OCI-LY3 (cell line): ENCODE measurements at regions not wholly inside any gene's neighbourhood (a gene's known extent, or its start where the extent isn't known, plus 50 kb on each side); places are given as distances from the start of the nearest gene placed in this dataset.

Source experiments
- EZH2phosphoT487 ChIP-seq: fragments of 200-600 bp; shearing (Covaris generic); IDR thresholded peaks from 2 replicates; pipeline ENCODE4 v1.6.1; 2018; ENCODE audit warnings: antibody characterized with exemption, mixed run types, low read depth
- TF ChIP-seq, protein P1 (sequence below): fragments of 200-600, 300-600 bp; sonication (generic); IDR thresholded peaks from 2 replicates; pipeline ENCODE4 v1.5.1; 2014; ENCODE audit warnings: antibody characterized with exemption, low read length, low read depth

DNA sequence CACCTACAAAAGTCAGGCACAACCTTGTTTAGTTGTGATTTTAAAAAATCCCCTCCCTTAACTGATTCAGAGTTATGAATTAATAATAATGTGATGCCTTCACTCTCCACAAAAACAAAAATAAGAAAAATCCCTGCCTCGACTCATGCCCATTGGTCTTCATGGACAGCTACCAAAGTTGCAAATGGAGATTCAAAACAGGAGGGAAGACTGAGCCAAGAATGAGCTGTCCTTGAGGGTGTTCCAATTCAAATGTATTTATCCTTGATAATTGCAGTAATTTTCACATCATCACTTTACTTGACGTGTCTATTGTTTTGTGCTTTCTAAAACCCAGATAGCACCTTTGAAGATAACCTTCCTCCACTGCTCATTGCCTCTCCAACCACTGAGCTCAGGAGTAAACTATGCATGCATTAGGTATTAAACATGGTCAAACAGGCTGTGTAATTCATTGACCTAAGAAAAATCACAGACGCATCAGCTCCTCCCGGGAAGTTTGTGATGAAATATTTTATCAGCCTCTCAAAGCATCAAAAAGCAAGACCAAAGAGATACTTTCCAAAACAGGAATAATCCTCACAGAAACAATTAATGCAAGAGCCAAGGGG lies 712.7 kb upstream of the IGFBP3 start:
- TF ChIP-seq, protein P1, sequence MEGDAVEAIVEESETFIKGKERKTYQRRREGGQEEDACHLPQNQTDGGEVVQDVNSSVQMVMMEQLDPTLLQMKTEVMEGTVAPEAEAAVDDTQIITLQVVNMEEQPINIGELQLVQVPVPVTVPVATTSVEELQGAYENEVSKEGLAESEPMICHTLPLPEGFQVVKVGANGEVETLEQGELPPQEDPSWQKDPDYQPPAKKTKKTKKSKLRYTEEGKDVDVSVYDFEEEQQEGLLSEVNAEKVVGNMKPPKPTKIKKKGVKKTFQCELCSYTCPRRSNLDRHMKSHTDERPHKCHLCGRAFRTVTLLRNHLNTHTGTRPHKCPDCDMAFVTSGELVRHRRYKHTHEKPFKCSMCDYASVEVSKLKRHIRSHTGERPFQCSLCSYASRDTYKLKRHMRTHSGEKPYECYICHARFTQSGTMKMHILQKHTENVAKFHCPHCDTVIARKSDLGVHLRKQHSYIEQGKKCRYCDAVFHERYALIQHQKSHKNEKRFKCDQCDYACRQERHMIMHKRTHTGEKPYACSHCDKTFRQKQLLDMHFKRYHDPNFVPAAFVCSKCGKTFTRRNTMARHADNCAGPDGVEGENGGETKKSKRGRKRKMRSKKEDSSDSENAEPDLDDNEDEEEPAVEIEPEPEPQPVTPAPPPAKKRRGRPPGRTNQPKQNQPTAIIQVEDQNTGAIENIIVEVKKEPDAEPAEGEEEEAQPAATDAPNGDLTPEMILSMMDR: no peak
- no peak for TF ChIP-seq EZH2phosphoT487
